ENCODE measurements at regions not wholly inside any gene's neighbourhood (a gene's known extent, or its start where the extent isn't known, plus 50 kb on each side); places are given as distances from the start of the nearest gene placed in this dataset.

DNA sequence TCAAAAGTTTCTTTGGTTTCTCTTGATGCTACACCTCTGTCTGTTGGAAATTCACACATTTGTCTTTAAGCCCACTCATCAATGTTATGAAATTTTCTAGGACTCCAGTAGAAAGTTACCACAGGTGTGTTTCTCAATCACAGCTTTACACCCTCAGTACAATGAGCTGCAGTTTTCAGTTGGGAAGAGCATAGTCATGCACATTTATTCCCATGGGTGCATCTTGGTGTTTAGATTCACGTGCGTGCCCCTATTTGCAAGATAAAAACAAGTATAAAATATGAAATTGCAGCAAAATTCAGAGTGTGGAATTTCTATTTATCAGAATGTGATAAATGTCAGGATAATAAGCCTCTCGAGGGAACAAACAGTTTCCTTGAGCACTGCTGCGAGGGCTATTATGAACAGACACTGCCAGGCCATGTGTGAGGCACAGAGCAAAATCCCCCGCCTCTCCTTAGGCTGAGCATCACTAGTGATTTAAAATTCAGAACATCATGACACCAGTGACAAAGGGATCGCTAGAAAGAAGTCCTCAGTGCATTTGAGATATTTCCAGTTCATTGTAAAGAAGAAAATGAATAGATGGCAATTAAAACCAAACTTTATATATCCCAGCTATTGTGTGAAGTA lies 512.2 kb upstream of the TCF4 start:
- Mint-ChIP-seq H3K36me3 (ENCODE audit: low read depth) (no peaks in the 10 kb centered on the region), H3K27me3 (peaks cover 2% of the 10 kb centered on the region), H3K27ac (no peak overlapping the region), H3K9me3 (peaks cover 9% of the 10 kb centered on the region), H3K4me3 (no peak overlapping the region), H3K4me1 (no peaks in the 10 kb centered on the region)
- CTCF ChIA-PET = no interaction called here
- POLR2A ChIA-PET = no interaction called here
- DNase-seq = no peak

DNA sequence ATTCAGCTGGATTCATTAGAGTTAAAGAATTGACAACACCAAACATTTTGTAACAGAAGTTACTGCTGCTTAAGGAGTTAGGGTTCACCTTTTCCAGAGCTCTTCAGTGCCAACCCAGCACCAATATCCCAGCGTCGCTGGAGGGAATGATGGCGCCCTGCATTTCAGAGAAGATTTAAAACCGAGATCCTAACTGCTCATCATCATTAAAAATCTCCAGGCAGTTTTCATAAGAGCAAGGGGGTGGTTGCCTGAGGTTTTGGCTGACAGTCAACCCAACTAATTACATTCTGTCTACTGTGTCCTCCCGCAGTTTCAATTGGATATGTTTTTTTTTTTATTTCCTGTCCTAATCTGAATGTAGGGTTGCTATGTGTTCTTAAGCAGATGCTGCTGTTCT lies 509.6 kb upstream of the TCF4 start:
- ChIA-PET CTCF (no interaction called here), POLR2A (no interaction called here)
- H3K27me3 Mint-ChIP-seq = peaks cover 2% of the 10 kb centered on the region
- no peaks in the 10 kb centered on the region for H3K4me1 Mint-ChIP-seq
- no peaks in the 10 kb centered on the region for H3K9me3 Mint-ChIP-seq
- no peak overlapping the region for H3K27ac Mint-ChIP-seq
- no peaks in the 10 kb centered on the region for H3K36me3 Mint-ChIP-seq (ENCODE audit: low read depth)
- H3K4me3 Mint-ChIP-seq = no peak overlapping the region
- no peak for DNase-seq

DNA sequence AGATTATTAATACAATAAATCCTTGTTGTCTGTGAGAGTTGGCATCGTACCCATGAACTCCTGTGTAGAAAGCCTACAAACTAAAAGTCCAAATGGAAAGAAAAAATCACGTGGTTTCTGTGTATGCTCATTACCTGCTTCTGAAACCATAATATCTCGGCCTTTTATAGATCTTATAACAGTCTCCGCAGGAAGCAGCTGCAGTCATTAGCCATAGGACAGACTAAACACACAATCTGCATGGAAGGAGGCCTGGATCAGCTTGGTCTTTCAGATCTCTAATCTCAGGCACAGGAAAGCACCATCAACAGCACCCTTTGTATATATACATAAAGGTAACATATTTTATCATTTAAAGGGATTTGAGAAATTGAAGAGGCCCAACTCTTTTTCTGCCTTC lies 508.9 kb upstream of the TCF4 start:
- POLR2A ChIA-PET = no interaction called here
- no peaks in the 10 kb centered on the region for H3K9me3 Mint-ChIP-seq
- peaks cover 2% of the 10 kb centered on the region for H3K27me3 Mint-ChIP-seq
- CTCF ChIA-PET = no interaction called here
- H3K36me3 Mint-ChIP-seq (ENCODE audit: low read depth) = no peaks in the 10 kb centered on the region
- no peak for DNase-seq
- no peak overlapping the region for H3K27ac Mint-ChIP-seq
- H3K4me1 Mint-ChIP-seq = no peaks in the 10 kb centered on the region
- no peak overlapping the region for H3K4me3 Mint-ChIP-seq

DNA sequence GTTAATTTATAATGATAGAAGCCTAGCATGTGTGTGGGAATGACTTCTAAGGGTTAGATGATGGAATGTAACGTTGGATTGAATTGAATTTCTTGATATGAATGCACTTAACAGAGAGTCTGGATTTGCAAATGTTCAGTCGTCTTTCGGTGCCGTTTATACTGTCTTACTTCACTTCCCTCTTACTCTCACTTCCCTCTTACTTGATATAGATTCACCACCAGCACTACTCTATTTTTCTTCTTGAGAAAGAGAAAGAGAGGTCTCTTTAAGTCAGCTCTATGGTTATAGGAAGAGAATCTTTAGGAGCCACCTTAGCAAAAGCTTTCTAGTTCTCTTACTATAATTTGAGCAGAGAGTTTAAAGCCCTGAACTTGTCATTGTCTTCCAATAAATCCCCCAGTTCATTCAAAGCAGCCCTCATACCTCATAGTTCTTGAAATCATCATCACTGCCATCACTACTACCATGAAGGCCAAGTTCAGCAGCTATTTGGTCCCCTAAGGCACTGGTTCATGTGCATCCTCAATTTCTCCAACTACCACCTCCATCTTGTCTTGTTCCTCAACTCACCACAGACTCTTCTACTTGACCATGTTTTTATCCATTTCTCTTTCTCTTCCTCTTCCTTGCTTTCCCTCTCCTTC lies 501.7 kb upstream of the TCF4 start:
- H3K27ac Mint-ChIP-seq = no peak overlapping the region
- ChIA-PET POLR2A (no interaction called here), CTCF (interaction anchor here (0.5 kb wide), 1 partner anchor 634 kb away, joined by 4 read pairs; no protein-coding TSS in a partner anchor)
- no peak overlapping the region for H3K4me3 Mint-ChIP-seq
- no peaks in the 10 kb centered on the region for H3K27me3 Mint-ChIP-seq
- DNase-seq = no peak
- H3K36me3 Mint-ChIP-seq (ENCODE audit: low read depth) = no peaks in the 10 kb centered on the region
- no peaks in the 10 kb centered on the region for H3K4me1 Mint-ChIP-seq
- H3K9me3 Mint-ChIP-seq = no peaks in the 10 kb centered on the region

DNA sequence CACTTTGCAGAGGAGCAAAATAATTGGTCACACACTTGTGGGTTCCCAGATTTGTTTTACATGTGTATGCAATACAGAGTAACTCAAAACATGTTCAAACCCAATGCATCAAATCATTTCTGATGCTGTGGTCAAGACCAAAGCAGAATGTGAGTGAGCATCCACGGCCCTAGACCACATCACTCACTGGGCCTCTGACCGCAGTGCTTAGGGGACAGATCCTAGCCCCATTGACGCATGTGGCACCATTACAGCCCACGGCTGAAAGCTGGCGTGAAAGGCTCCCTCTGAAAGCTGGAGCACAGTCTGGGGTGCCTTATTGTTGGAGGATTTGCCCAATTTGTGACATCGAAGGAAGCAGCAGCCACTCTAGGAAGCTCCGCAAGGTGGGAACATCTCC lies 498.8 kb upstream of the TCF4 start:
- H3K4me1 Mint-ChIP-seq = no peaks in the 10 kb centered on the region
- H3K27ac Mint-ChIP-seq = no peak overlapping the region
- CTCF ChIA-PET = no interaction called here
- H3K4me3 Mint-ChIP-seq = no peak overlapping the region
- POLR2A ChIA-PET = no interaction called here
- H3K36me3 Mint-ChIP-seq (ENCODE audit: low read depth) = no peaks in the 10 kb centered on the region
- no peaks in the 10 kb centered on the region for H3K27me3 Mint-ChIP-seq
- H3K9me3 Mint-ChIP-seq = no peaks in the 10 kb centered on the region
- DNase-seq = no peak

DNA sequence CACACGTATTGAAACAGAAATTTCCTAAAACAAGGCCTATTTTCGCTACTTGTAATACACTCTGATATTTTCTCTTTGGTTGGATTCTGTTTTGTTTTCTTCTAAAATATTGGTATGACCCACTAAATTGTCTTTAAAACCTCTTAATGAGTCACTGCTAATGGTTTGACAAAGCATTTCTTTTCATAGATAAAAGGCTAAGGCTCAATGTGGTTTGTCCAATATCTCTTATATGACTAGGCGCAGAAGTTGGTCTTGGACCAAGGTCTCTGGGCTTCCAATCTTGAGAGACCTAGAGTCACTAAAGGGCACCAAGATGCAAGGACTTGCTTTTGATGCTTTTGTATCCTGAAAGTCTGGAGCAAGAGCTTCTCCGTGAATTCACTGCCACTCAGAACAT lies 498.2 kb upstream of the TCF4 start:
- H3K4me1 Mint-ChIP-seq = no peaks in the 10 kb centered on the region
- CTCF ChIA-PET = no interaction called here
- POLR2A ChIA-PET = no interaction called here

DNA sequence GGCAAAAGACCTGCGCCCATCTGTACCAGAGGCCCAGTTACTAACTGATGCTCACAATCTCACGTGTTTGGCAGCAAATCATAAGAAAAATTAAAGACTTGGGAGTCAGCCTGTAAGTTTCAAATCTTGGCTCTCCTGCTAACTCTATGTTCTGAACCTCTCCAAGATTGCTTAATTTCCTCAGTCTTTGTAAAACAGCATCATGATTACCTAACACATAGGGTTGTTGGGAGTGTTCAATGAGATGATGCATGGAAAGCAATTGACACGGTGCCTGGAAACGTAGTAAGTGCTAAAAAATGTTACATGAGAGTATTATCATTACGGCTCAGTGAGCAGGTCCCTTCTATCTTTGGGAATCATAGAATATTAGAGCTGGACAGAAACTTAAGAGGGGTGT lies 497.6 kb upstream of the TCF4 start:
- Mint-ChIP-seq H3K27me3 (no peaks in the 10 kb centered on the region), H3K27ac (no peak overlapping the region), H3K36me3 (ENCODE audit: low read depth) (no peaks in the 10 kb centered on the region), H3K4me1 (no peaks in the 10 kb centered on the region), H3K4me3 (no peak overlapping the region), H3K9me3 (no peaks in the 10 kb centered on the region)
- POLR2A ChIA-PET = no interaction called here
- CTCF ChIA-PET = no interaction called here
- no peak for DNase-seq

More for the DNA sequence above, 498.2 kb upstream of the TCF4 start:
- no peak overlapping the region for H3K27ac Mint-ChIP-seq
- no peak for DNase-seq
- no peaks in the 10 kb centered on the region for H3K9me3 Mint-ChIP-seq
- no peak overlapping the region for H3K4me3 Mint-ChIP-seq
- no peaks in the 10 kb centered on the region for H3K27me3 Mint-ChIP-seq
- no peaks in the 10 kb centered on the region for H3K36me3 Mint-ChIP-seq (ENCODE audit: low read depth)

DNA sequence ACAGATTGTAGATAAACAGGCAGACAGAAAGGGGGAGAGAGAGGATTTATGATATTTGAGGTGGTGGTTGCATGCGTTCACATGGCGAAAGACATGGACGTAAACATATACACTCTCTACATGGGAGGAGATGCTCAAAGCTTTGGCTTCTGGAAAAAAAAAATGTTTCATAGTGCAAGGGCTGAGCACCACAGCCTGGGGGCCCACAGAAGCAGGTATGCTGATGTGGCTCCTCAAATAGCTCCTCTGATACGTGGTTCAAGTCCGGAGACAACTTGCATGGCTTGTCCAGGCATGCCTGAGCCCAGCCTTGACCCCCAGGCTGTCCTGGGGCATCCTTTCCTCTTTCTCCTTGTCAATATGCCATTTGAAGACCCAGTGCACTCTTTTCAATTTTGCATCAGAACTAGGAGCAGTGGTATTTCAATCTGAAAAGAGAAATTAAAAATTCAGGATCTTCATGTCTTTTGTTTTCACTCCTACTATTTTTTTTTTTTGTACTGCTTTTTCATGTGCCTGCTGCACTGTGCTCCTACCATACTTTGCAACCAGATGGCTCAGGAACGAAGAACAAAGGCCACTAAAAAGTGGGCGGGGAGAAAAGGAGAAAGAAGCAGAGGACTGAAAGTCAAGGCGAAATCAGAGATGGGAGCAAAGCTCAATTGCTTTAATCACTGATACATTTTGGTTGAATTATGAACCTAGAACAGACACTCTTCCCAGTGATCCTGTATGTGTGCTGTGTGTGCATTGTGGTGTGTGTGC lies 495.7 kb upstream of the TCF4 start:
- no peaks in the 10 kb centered on the region for H3K4me1 Mint-ChIP-seq
- CTCF ChIA-PET = no interaction called here
- DNase-seq = no peak
- POLR2A ChIA-PET = no interaction called here
- no peaks in the 10 kb centered on the region for H3K27me3 Mint-ChIP-seq
- no peak overlapping the region for H3K4me3 Mint-ChIP-seq
- no peaks in the 10 kb centered on the region for H3K36me3 Mint-ChIP-seq (ENCODE audit: low read depth)
- H3K9me3 Mint-ChIP-seq = no peaks in the 10 kb centered on the region
- no peak overlapping the region for H3K27ac Mint-ChIP-seq

DNA sequence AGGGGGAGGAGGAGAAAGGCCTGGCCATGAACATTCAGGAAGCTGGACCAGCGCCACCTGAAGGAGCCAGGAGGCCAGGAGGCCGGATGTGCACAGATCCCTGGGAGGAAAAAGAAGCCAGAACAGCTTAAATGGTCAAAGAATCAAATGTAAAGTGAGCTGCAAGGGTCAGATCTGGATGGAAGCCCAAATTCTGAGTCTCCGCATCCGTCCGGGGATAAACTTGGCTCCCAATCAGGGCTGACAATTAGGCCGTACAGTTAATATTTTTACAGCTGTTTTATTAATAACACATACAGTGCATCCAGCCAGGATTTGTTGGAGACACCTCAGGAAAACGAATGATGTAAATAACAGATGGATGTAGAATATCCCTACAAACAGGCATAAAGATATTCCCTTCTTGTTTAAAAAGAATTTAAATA lies 495.1 kb upstream of the TCF4 start:
- Mint-ChIP-seq H3K4me1 (no peaks in the 10 kb centered on the region), H3K4me3 (no peak overlapping the region), H3K36me3 (ENCODE audit: low read depth) (no peaks in the 10 kb centered on the region), H3K27ac (no peak overlapping the region), H3K9me3 (no peaks in the 10 kb centered on the region), H3K27me3 (no peaks in the 10 kb centered on the region)
- ChIA-PET POLR2A (no interaction called here), CTCF (no interaction called here)
- DNase-seq = no peak

DNA sequence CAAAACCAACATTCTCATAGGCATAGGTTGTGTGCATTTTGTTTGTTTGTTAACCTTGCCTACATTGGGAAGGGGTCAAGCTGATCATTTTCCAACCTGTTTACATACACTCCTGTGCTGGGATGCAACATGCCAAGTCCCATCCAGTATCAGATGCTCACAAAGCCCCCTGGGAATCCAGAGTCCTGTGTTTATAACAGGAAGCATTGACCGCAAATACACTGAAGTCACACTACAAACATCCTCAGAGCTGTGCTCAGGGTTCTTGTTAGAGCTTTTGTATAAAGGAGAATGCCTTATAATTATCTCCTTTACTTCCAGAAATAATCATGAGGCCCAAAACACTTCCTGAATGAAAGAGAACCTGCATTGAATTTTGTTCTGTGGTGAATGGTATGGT lies 488.7 kb upstream of the TCF4 start:
- Mint-ChIP-seq H3K4me1 (no peaks in the 10 kb centered on the region), H3K9me3 (no peaks in the 10 kb centered on the region), H3K4me3 (no peak overlapping the region), H3K27me3 (no peaks in the 10 kb centered on the region), H3K36me3 (ENCODE audit: low read depth) (no peaks in the 10 kb centered on the region), H3K27ac (no peak overlapping the region)
- CTCF ChIA-PET = no interaction called here
- POLR2A ChIA-PET = no interaction called here
- no peak for DNase-seq

DNA sequence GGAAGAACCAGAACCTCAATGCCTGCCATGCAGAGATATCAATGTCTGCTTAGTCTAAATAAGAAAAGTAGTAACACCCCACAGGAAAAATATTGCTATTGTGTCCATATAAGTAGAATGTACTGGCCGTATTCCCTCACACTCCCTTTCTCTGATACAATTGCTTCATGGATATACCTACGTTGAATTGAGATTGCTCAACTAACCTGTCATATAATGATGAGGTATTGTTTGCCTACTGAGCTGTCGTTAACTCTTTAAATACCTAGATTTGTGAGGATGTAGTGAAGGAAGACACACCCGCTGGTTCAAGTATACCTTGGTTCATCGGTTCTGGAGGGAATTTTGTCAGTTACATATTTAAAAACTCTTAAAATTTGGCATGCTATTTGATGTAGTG lies 480.7 kb upstream of the TCF4 start:
- H3K36me3 Mint-ChIP-seq (ENCODE audit: low read depth) = no peaks in the 10 kb centered on the region
- CTCF ChIA-PET = no interaction called here
- POLR2A ChIA-PET = no interaction called here
- H3K27me3 Mint-ChIP-seq = no peaks in the 10 kb centered on the region
- H3K27ac Mint-ChIP-seq = no peak overlapping the region
- no peaks in the 10 kb centered on the region for H3K9me3 Mint-ChIP-seq
- DNase-seq = no peak
- H3K4me3 Mint-ChIP-seq = no peak overlapping the region
- H3K4me1 Mint-ChIP-seq = no peaks in the 10 kb centered on the region

DNA sequence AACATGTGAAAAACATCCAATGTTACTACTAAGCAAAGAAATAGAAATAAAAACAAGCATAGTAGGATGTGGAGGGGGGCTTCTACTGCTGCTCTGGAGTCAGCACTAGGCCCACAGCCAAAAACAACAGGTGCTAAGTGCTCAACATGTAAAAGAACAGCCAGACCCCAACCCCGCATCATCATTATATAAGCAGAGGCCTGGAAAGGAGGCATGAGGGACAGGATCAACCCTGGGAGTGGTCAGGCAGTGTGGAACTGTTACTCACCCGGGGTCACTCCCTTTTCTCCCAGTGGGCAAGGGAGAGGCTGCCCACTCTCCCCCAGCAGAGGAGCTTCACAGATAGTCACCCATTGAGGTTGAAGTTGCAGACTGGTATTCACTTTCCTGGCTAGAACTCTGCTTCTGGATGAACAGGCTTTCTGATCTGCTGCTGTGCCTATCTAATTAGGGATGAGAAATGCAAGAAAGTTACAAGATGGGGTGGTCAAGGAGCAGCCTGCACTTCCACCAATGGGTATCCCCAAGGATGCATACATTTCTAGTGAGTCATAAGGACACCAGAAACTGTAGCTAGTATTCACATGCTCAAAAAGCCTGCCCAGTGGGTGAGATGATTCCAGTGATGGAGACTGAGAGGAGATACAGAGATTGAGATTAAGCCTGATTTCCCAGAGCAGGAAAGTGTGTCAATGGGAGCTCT lies 480.1 kb upstream of the TCF4 start:
- Mint-ChIP-seq H3K9me3 (no peaks in the 10 kb centered on the region), H3K27ac (no peak overlapping the region), H3K27me3 (no peaks in the 10 kb centered on the region), H3K36me3 (ENCODE audit: low read depth) (no peaks in the 10 kb centered on the region), H3K4me3 (no peak overlapping the region), H3K4me1 (no peaks in the 10 kb centered on the region)
- ChIA-PET POLR2A (no interaction called here), CTCF (no interaction called here)
- no peak for DNase-seq

DNA sequence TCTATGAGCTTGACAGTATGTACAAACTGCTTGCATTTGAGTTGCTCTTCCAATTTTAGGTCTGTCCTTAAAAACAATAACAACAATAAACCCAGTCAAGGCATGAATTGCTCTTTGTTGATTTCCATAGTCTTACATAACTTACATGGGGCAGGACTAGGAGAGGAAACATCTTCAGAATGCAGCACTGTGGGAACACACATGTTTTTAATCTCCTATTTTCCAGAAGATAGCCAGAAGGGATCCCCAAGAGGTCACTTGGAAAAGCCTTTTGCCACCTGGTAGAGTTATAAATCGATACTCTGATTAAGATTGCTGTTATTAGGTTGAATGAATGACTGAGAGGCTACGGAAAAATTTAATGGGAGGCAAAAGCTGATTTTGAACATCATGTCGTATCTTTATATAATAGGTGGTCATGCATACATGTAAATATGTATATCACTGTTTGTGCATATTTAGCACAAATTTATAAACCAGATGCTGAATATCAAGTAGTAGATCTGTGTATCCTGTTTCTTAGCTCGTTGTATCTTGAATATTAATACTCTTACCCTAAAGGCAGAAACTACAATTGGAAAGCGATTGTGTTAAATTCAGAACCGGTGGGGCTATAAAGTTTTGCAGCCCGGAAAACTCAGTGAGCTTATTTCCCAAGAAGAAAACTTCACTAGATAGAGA lies 479.4 kb upstream of the TCF4 start:
- Mint-ChIP-seq H3K4me3 (no peak overlapping the region), H3K27ac (no peak overlapping the region), H3K27me3 (no peaks in the 10 kb centered on the region), H3K36me3 (ENCODE audit: low read depth) (no peaks in the 10 kb centered on the region), H3K9me3 (no peaks in the 10 kb centered on the region), H3K4me1 (no peaks in the 10 kb centered on the region)
- DNase-seq = no peak
- CTCF ChIA-PET = no interaction called here
- POLR2A ChIA-PET = no interaction called here

Measured in activated CD4-positive, alpha-beta T cell treated with anti-CD3 and anti-CD28 coated beads, Interleukin-2, amount 10 ng/mL, durations not matched to agents 7 days and 5 days (primary cell).